Spinal cord (tissue), 9 donors: ENCODE measurements at regions not wholly inside any gene's neighbourhood (a gene's known extent, or its start where the extent isn't known, plus 50 kb on each side); places are given as distances from the start of the nearest gene placed in this dataset.
A peak's percentile ranks its signal among the peaks of the same experiment; 100 is the strongest.

ENCODE experiments used
- DNase-seq, 6 donors: peaks; one replicate each; pipeline versions ENCODE4 v3.0.0 to v3.0.0-alpha.2; 2013 to 2015; ENCODE audit warnings: low spot score in 6 of 6, low read depth in 4 of 6
- H3K27ac ChIP-seq: one replicate; pipeline ENCODE4 v1.5.1; 2013; ENCODE audit warnings: low read depth, low read length, control low read depth
- H3K27me3 ChIP-seq: one replicate; pipeline ENCODE4 v1.6.1; 2013; ENCODE audit warnings: low read length; ENCODE audit not compliant: control insufficient read depth, insufficient read depth
- H3K36me3 ChIP-seq: one replicate; pipeline ENCODE4 v1.6.1; 2013; ENCODE audit warnings: low read length; ENCODE audit not compliant: control insufficient read depth, insufficient read depth
- H3K4me1 ChIP-seq: one replicate; pipeline ENCODE4 v1.6.1; 2013; ENCODE audit warnings: low read length; ENCODE audit not compliant: control insufficient read depth, insufficient read depth
- H3K4me3 ChIP-seq: one replicate; pipeline ENCODE4 v1.5.1; 2013; ENCODE audit warnings: low read depth, low read length, control low read depth
- H3K9me3 ChIP-seq: one replicate; pipeline ENCODE4 v1.6.1; 2013; ENCODE audit warnings: low read length; ENCODE audit not compliant: control insufficient read depth, insufficient read depth
- WGBS: methylation state at CpG from one replicate; pipeline ENCODE4 v1.1.5; 2013; ENCODE audit warnings: missing lambda C conversion rate; ENCODE audit not compliant: insufficient coverage; 5-methylcytosine and 5-hydroxymethylcytosine counted together
- donor health status: healthy.

DNA sequence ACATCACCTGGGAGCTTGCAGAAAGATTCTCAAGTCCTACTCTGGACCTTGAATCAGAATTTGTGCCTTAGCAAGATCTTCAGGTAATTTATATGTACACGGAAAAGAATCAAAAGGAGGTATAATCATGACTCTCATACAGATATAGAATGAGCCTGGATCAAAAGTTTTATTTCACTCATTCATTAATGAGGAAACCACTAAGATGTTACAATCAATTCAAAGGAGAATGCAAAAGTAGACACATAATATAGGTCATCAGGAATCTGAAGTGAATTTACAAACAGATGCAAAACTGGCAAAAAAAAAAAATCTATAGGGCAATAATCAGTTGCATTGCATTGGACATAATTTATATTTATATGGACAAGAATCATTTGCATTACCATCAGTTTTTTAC, 195.4 kb upstream of the TLE3 start:
- no peaks in the 10 kb centered on the region for H3K27me3 ChIP-seq
- no peak overlapping the region for H3K4me3 ChIP-seq
- no peaks in the 10 kb centered on the region for H3K4me1 ChIP-seq
- H3K27ac ChIP-seq = no peak overlapping the region
- H3K9me3 ChIP-seq = no peaks in the 10 kb centered on the region
- no peaks in the 10 kb centered on the region for H3K36me3 ChIP-seq
- no peak for DNase-seq
- WGBS = no CpG with 5 or more reads among the region's 1 CpG

DNA sequence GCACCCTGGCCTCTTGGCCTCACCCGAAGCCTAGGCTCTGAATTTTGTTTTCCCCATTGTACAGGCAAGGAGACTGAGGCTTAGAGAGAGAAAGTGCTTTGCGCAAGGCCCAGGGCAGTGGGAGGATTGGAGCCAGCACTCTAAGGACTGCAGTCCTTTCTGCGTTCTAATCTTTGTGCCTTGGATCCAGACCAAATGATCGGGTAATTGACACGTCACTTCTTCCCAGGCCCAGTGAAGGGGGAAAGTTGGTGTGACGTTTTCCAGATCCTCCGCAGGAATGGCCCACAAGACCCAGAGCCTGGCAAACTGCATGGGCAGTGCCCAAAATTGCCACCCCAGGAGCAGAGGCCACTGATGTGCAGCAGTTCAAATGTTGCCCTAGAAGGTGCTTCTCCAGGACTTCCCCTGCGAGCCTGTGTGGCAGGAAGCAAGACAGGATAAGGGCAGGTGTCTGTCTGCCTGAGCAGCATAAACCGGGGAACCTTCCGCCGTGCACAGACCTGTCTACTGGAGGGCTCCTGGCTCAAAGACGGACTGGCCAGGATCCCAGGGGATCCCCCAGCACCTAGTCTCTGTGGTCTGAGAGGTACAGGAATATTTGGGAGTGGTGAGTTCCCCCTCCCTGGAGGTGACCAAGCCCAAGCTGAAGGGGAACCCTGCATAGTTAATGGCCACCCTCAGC, 194.5 kb upstream of the TLE3 start:
- 87% methylated on average over 12 of the region's 12 CpGs for WGBS
- DNase-seq = no peak
- Histone ChIP-seq H3K4me3 (no peak overlapping the region), H3K4me1 (no peaks in the 10 kb centered on the region), H3K9me3 (no peaks in the 10 kb centered on the region), H3K27ac (no peak overlapping the region), H3K36me3 (no peaks in the 10 kb centered on the region), H3K27me3 (no peaks in the 10 kb centered on the region)

DNA sequence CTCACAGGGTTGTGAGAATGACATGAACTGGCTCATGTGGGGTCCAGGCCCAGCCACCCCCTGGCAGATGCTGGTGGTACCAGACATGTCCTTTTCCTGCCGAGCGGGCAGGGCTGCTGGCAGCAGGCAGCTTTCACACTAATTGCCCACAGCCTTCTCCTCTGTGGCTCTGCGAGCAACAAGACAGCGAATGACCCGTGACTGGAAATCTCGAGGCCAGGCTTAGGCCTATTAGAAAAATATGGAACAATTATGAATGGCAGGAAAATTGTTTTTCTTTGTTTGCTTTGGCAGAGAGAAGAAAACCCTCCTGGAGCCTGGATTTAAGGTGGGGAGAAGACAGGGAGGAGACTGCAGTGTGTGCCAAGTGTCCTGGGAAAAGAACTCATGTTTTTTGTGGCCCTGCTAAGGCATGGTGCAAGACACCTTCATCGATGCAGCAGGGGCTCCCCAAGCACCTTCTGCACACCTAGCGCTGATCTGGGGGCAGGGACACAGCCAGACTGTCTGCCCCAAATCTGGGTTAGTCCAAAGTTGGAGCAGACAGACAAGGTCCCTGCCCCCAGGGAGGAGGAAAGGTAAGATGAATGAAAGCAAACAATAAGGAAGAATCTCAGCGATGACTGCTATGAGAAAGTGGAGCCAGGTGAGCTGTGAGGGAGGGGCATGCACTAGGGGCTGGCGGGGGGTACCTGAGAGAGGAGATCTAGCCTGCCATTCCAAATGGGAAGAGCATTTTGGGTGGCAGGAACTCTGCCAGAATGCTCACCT, 193.8 kb upstream of the TLE3 start:
- 84% methylated on average over 10 of the region's 10 CpGs for WGBS
- Histone ChIP-seq H3K36me3 (no peaks in the 10 kb centered on the region), H3K4me3 (no peak overlapping the region), H3K9me3 (no peaks in the 10 kb centered on the region), H3K27ac (no peak overlapping the region), H3K4me1 (no peaks in the 10 kb centered on the region), H3K27me3 (no peaks in the 10 kb centered on the region)
- no peak for DNase-seq

DNA sequence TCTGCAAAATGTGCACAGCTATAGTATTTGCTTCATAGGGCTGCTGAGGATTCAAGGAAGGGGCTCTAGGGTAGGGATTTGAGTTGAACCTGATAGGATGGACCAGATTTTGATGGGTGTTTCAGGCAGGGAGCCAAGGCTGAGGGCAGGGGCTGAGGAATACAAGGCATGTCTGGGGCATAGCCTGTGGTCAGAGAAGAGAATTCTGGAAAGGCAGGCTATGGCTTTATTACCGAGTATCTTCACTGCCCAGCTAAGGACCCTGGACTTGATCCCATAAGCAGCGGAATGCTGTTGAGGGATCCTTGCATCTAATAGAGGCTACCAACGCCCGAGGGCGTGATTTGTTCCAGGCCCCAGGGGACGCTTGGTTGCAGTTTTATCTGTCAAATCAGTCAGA, 193.0 kb upstream of the TLE3 start:
- H3K27ac ChIP-seq = no peak overlapping the region
- H3K27me3 ChIP-seq = no peaks in the 10 kb centered on the region
- H3K9me3 ChIP-seq = no peaks in the 10 kb centered on the region
- H3K4me3 ChIP-seq = no peak overlapping the region
- no peak for DNase-seq
- 82% methylated on average over 5 of the region's 6 CpGs for WGBS
- no peaks in the 10 kb centered on the region for H3K4me1 ChIP-seq
- no peaks in the 10 kb centered on the region for H3K36me3 ChIP-seq

DNA sequence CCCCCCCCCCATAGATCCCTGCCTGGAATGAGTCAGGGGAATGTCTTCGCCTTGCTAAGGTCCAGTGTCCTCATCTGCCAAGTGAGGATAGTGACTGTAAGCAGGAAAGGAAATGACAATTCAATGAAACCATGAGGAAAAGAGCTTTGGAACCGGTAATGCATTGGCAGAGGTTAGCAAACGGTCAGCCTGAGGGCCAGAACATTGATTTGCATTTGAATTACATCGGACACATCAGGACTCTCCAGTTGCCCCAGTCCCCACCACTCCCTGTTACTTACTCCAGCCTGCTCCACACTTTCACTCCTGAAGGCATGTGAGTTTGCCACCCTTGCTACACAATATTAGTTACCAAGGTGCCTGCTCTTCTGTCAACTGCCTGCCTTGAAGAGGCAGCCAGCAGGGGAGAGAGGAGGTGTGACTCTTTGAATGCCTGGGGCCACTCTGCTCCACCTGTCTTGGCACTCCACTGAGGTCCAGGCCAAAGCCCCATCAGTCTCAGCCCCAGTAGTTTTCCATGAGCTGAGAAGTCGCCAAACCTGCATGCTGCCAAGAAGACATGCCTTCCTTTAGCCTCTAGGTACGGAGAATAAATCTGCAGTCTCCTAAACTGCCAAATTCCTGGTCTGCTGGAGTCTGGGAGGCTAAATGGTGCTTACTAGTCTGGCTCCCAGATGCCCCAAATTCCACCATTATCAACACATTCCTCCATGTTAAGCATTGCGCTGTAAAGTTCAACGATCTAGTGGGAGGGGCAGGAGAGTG, 191.7 kb upstream of the TLE3 start:
- no peak overlapping the region for H3K27ac ChIP-seq
- no peak overlapping the region for H3K4me3 ChIP-seq
- H3K9me3 ChIP-seq = no peaks in the 10 kb centered on the region
- no peaks in the 10 kb centered on the region for H3K27me3 ChIP-seq
- H3K4me1 ChIP-seq = no peaks in the 10 kb centered on the region
- no peak for DNase-seq
- no peaks in the 10 kb centered on the region for H3K36me3 ChIP-seq
- WGBS = 49% methylated on average over 7 of the region's 8 CpGs

DNA sequence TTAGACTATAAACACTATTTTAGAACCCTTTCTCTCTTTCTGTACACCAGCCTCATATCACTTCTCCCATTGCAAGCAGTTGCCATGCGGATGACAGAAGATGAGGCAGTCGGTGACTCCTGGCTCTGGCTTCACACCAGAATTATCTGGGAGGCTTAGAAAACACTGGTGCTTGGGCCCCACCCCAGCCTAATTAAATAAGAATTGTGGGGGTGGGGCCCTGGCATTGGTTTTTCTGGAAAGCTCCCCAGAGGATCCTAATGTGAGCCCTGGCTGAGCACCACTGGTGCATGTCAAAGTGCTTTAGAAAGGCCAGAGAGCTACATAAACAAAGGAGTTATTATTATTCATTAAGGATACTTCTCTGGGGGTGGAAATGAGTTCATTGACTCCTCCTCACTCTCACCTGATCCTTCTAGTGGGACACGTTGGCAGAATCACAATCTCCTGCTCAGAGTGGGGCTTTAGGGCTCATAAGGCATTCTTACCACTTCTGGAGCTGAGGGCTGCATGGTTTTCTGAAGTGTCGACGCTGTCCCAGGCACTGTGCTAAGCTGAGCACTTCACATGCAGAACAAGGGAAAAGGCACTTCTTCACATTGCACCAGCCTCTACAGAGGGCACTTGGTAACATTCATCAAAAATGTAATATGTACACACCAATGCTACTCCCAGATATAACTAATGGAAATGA, 188.5 kb upstream of the TLE3 start:
- H3K4me3 ChIP-seq = no peak overlapping the region
- peak in 1 of 6 donors; percentile 28 for DNase-seq
- H3K4me1 ChIP-seq = peaks cover 6% of the 10 kb centered on the region
- H3K27ac ChIP-seq = no peak overlapping the region
- H3K27me3 ChIP-seq = no peaks in the 10 kb centered on the region
- 56% methylated on average over 3 of the region's 5 CpGs for WGBS
- H3K9me3 ChIP-seq = no peaks in the 10 kb centered on the region
- no peaks in the 10 kb centered on the region for H3K36me3 ChIP-seq

DNA sequence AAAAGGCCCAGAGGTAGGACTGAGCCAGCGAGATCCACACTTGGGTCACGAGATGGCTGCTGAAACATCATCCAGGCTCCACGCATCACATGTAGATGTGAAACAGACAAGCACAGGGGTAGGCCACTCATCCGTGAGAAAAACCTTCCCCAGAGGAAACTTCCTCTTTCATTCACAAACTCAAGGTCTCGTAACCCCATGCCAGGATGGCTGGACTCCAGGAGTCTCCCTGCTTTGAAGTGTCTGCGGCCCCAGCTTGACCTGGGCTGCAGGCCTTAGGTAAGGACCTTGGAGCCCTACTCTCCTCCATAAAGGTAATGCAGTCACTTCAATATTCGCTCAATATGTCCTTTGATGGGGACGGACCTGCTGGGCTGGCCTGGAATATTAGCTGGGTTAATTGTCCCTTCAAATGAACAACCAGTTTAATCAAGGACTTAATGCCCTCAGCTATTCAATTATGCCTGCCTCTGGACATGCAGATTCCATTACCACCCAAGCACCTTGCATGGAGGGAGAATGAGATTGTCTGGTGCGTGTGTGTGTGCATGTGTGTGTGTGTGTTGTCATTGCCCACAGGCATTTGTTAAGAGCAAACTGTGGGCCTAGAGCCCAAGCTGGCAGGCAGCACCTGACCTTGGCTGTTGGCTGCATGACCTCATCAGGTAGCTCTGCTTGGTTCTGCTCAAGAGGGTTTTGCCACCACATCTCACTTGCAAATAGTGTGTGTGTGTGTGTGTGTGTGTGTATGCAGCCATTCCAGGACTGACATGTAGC, 186.9 kb upstream of the TLE3 start:
- peak in 1 of 6 donors; percentile 75 for DNase-seq
- peaks cover 6% of the 10 kb centered on the region for H3K4me1 ChIP-seq
- WGBS = 86% methylated on average over 8 of the region's 9 CpGs
- no peaks in the 10 kb centered on the region for H3K9me3 ChIP-seq
- H3K27ac ChIP-seq = no peak overlapping the region
- no peaks in the 10 kb centered on the region for H3K27me3 ChIP-seq
- no peaks in the 10 kb centered on the region for H3K36me3 ChIP-seq
- H3K4me3 ChIP-seq = no peak overlapping the region

DNA sequence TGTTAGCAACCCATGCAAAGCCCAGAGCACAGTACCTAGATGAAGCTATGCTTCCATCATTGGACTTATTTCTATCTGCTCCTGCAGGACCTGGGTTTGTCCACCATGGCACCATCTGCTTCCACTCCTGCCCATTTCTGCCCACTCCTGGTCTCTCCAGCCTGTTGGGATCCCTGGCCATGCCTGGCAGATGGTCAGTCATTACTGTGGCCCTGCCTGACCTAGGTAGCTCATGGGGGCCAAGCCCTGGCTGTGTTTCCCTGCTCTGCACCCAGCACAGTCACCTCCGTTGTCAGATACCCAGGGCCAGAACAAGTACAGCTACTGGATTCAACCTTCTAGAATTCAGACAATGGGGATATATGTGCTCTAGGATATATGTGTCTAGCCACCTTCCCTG, 185.8 kb upstream of the TLE3 start:
- no peak overlapping the region for H3K27ac ChIP-seq
- no peaks in the 10 kb centered on the region for H3K9me3 ChIP-seq
- peaks cover 6% of the 10 kb centered on the region for H3K4me1 ChIP-seq
- WGBS = no CpG with 5 or more reads among the region's 1 CpG
- no peaks in the 10 kb centered on the region for H3K27me3 ChIP-seq
- no peak for DNase-seq
- H3K36me3 ChIP-seq = no peaks in the 10 kb centered on the region
- no peak overlapping the region for H3K4me3 ChIP-seq

DNA sequence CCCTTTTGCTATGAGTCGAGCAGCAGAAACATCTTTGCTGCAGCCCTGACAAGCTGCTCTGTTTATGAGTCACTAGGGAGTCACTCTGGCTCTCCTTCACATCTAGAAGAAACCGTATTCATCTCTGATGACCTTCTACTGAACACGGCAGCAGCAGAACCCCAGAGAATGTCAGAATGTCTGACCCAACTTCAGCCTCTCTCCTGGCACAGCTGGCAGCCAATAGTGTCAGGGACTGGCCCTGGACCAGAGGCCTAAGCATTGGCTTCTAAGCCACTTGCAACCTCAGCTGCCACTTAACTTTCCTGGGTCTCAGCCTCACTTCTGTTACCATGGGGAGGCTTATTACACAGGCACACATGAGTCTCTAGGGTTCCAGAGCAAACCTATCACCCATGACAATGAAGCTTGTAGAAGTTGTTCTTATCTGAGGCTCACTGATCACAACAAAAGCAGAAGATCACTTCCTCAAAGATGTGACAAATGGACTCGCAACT, 184.1 kb upstream of the TLE3 start:
- WGBS = 66% methylated on average over 3 of the region's 4 CpGs
- Histone ChIP-seq H3K27ac (no peak overlapping the region), H3K9me3 (no peaks in the 10 kb centered on the region)

More for the DNA sequence above, 184.1 kb upstream of the TLE3 start:
- no peak for DNase-seq
- Histone ChIP-seq H3K4me1 (peaks cover 6% of the 10 kb centered on the region), H3K4me3 (no peak overlapping the region), H3K27me3 (no peaks in the 10 kb centered on the region), H3K36me3 (no peaks in the 10 kb centered on the region)
